ENCODE measurements at regions not wholly inside any gene's neighbourhood (a gene's known extent, or its start where the extent isn't known, plus 50 kb on each side); places are given as distances from the start of the nearest gene placed in this dataset.

- TF ChIP-seq CTCF (IDR thresholded peaks at IDR 0.05; ENCODE audit: borderline replicate concordance, extremely low read depth, low read length, poor library complexity, severe bottlenecking) (no peak), EZH2 (IDR thresholded peaks at IDR 0.05; ENCODE audit: borderline replicate concordance, low read depth, low read length, severe bottlenecking) (no peak)
Measured at GRCh38 chr13:104733427-104733826, 1667.2 kb upstream of the SLC10A2 start.
